Activated CD4-positive, alpha-beta T cell treated with anti-CD3 and anti-CD28 coated beads for 36 hours (primary cell): ENCODE measurements at regions not wholly inside any gene's neighbourhood (a gene's known extent, or its start where the extent isn't known, plus 50 kb on each side); places are given as distances from the start of the nearest gene placed in this dataset.
"Not testable (repeated sequence)": the region's sequence is repeated elsewhere in the genome, so short reads cannot be mapped to it uniquely, and the experiment has no call there.

Experiments
- ATAC-seq: fragments of 200-7000 bp; cut with Tn5 transposase; one replicate; pipeline ENCODE4 v1.10.0; 2021; ENCODE audit warnings: mild to moderate bottlenecking, moderate library complexity
- CTCF ChIA-PET: fragments of 350-600 bp; sonication (Branson Sonifier 250); formaldehyde crosslinking; loops from one replicate; lab custom pipeline; 2021; ENCODE audit warnings: antibody characterized with exemption; lab: Charles Lee
- POLR2A ChIA-PET: fragments of 350-600 bp; sonication (Branson Sonifier 250); formaldehyde crosslinking; loops from one replicate; lab custom pipeline; 2021; ENCODE audit warnings: antibody characterized with exemption, inconsistent platforms; lab: Charles Lee
- DNase-seq: peaks from one replicate; pipeline ENCODE4 v3.0.0-alpha.2; 2020
- H3K27ac Mint-ChIP-seq: one replicate; pipeline ENCODE4 v1.8.0; 2021; ENCODE audit warnings: mixed read lengths
- H3K27me3 Mint-ChIP-seq: one replicate; pipeline ENCODE4 v1.8.0; 2021; ENCODE audit warnings: mixed read lengths
- H3K36me3 Mint-ChIP-seq: one replicate; pipeline ENCODE4 v1.8.0; 2021; ENCODE audit warnings: low read depth, mixed read lengths
- H3K4me1 Mint-ChIP-seq: one replicate; pipeline ENCODE4 v1.8.0; 2021; ENCODE audit warnings: mixed read lengths
- H3K4me3 Mint-ChIP-seq: one replicate; pipeline ENCODE4 v1.8.0; 2021; ENCODE audit warnings: mild to moderate bottlenecking, moderate library complexity, mixed read lengths
- H3K9me3 Mint-ChIP-seq: one replicate; pipeline ENCODE4 v1.8.0; 2021; ENCODE audit warnings: low read depth, mixed read lengths
- intact Hi-C, 2 experiments: fragments of 100-400 bp; cut with DNase I in 1 of 2; cut with micrococcal nuclease in 1 of 2; formaldehyde crosslinking; loops; one replicate each; pipeline versions ENCODE4 v1.14.2 to v1.15.1; 2022 to 2024; cut with DNase I, micrococcal nuclease

- ATAC-seq: no peak
- DNase-seq: no peak
- Mint-ChIP-seq H3K4me3 (no peak overlapping the region), H3K4me1 (no peaks in the 10 kb centered on the region), H3K27me3 (no peaks in the 10 kb centered on the region), H3K36me3 (no peaks in the 10 kb centered on the region), H3K27ac (no peak overlapping the region), H3K9me3 (no peaks in the 10 kb centered on the region)
- CTCF ChIA-PET: interaction anchor here (0.7 kb wide), 1 partner anchor 95 kb away, joined by 3 read pairs; no protein-coding TSS in a partner anchor
- intact Hi-C loops: no loop called here
- POLR2A ChIA-PET: no interaction called here
Measured at GRCh38 chr3:182516597-182517336, 276.5 kb upstream of the ATP11B start.

DNA sequence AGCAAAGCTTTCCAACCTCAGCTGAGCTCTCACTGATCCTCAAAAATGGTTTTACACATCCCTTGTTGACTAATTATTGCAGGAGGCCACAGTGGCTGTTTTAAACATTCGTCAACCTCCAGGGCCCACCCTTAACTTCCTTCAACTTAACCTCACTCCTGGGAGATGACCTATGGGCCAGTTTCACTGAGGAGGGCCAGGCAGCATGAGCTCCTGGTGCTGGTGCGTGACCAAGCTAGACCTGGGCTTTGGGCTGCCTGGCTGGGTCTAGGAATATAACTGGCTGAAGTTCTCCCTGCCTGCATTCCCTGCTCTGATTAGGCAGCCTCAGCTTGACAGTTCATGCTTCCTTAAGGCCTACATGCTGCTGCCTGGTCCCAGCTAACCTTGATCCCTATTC lies 273.7 kb upstream of the ATP11B start:
- H3K27me3 Mint-ChIP-seq: no peaks in the 10 kb centered on the region
- CTCF ChIA-PET: no interaction called here
- no peaks in the 10 kb centered on the region for H3K4me1 Mint-ChIP-seq
- no peak overlapping the region for H3K27ac Mint-ChIP-seq
- H3K4me3 Mint-ChIP-seq: no peak overlapping the region
- H3K36me3 Mint-ChIP-seq: no peaks in the 10 kb centered on the region
- no peaks in the 10 kb centered on the region for H3K9me3 Mint-ChIP-seq
- ATAC-seq (no peak), DNase-seq (no peak)
- POLR2A ChIA-PET: no interaction called here
- intact Hi-C loops: no loop called here

- Mint-ChIP-seq H3K36me3 (no peaks in the 10 kb centered on the region), H3K27ac (no peak overlapping the region), H3K9me3 (no peaks in the 10 kb centered on the region), H3K4me1 (no peaks in the 10 kb centered on the region), H3K27me3 (peaks cover 2% of the 10 kb centered on the region), H3K4me3 (no peak overlapping the region)
- DNase-seq (no peak), ATAC-seq (no peak)
- CTCF ChIA-PET: no interaction called here
- POLR2A ChIA-PET: no interaction called here
- intact Hi-C loops: no loop called here
Measured at GRCh38 chr3:182521339-182521738, 272.0 kb upstream of the ATP11B start.

GRCh38 chr3:182523424-182523823 lies 269.9 kb upstream of the ATP11B start:
- H3K4me1 Mint-ChIP-seq, ATAC-seq, H3K27me3 Mint-ChIP-seq, CTCF ChIA-PET, H3K36me3 Mint-ChIP-seq, DNase-seq, H3K4me3 Mint-ChIP-seq, H3K9me3 Mint-ChIP-seq, H3K27ac Mint-ChIP-seq, intact Hi-C loops: not testable (repeated sequence)
- POLR2A ChIA-PET: interaction anchor here (0.7 kb wide), 1 partner anchor 12 kb away, joined by 3 read pairs; no protein-coding TSS in a partner anchor

- Mint-ChIP-seq H3K27me3 (peaks cover 6% of the 10 kb centered on the region), H3K27ac (no peak overlapping the region), H3K4me3 (no peak overlapping the region), H3K4me1 (no peaks in the 10 kb centered on the region), H3K36me3 (no peaks in the 10 kb centered on the region), H3K9me3 (no peaks in the 10 kb centered on the region)
- CTCF ChIA-PET: no interaction called here
- intact Hi-C loops: no loop called here
- POLR2A ChIA-PET: no interaction called here
- DNase-seq: no peak
- ATAC-seq: no peak
Measured at GRCh38 chr3:182523836-182524235, 269.5 kb upstream of the ATP11B start.

- Mint-ChIP-seq H3K27ac (no peak overlapping the region), H3K4me3 (no peak overlapping the region), H3K27me3 (peaks cover 8% of the 10 kb centered on the region), H3K36me3 (no peaks in the 10 kb centered on the region), H3K9me3 (no peaks in the 10 kb centered on the region), H3K4me1 (no peaks in the 10 kb centered on the region)
- POLR2A ChIA-PET: no interaction called here
- intact Hi-C loops: no loop called here
- DNase-seq (no peak), ATAC-seq (no peak)
- CTCF ChIA-PET: no interaction called here
Measured at GRCh38 chr3:182524711-182525401, 268.4 kb upstream of the ATP11B start.

- Mint-ChIP-seq H3K4me3 (no peak overlapping the region), H3K27ac (no peak overlapping the region), H3K4me1 (no peaks in the 10 kb centered on the region), H3K9me3 (no peaks in the 10 kb centered on the region), H3K27me3 (peaks cover 8% of the 10 kb centered on the region), H3K36me3 (no peaks in the 10 kb centered on the region)
- no peak for DNase-seq
- ChIA-PET POLR2A (no interaction called here), CTCF (no interaction called here)
- ATAC-seq: no peak
- intact Hi-C loops: no loop called here
Measured at GRCh38 chr3:182525766-182526374, 267.4 kb upstream of the ATP11B start.

- DNase-seq (no peak), ATAC-seq (no peak)
- Mint-ChIP-seq H3K27ac (no peak overlapping the region), H3K27me3 (peaks cover 8% of the 10 kb centered on the region), H3K4me3 (no peak overlapping the region), H3K4me1 (no peaks in the 10 kb centered on the region), H3K9me3 (no peaks in the 10 kb centered on the region), H3K36me3 (no peaks in the 10 kb centered on the region)
- CTCF ChIA-PET: interaction anchor here (0.9 kb wide), 1 partner anchor 73 kb away, joined by 4 read pairs; no protein-coding TSS in a partner anchor
- POLR2A ChIA-PET: no interaction called here
- intact Hi-C loops: no loop called here
Measured at GRCh38 chr3:182527745-182528144, 265.6 kb upstream of the ATP11B start.

DNA sequence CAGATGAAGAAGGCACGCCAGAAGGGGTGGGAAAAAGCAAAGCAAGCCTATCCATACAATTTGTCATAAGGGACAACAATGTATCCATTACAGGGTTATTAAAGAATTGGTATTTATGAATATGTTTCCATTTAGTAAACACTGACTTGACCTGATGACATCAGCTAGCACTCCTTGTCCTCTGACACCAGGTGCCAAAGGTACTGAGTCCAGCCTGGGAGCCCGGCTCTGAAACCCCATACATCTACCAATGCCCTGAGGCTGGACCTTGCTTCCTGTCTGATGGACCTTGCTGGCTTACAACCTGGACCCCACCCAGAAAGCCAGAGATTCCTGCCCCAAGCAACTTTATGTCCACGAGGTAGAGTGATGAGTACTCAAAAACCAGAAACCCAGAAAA lies 263.0 kb upstream of the ATP11B start:
- no peaks in the 10 kb centered on the region for H3K4me1 Mint-ChIP-seq
- peaks cover 8% of the 10 kb centered on the region for H3K27me3 Mint-ChIP-seq
- no peak overlapping the region for H3K4me3 Mint-ChIP-seq
- ChIA-PET POLR2A (no interaction called here), CTCF (no interaction called here)
- H3K36me3 Mint-ChIP-seq: no peaks in the 10 kb centered on the region
- no peak overlapping the region for H3K27ac Mint-ChIP-seq
- no peak for DNase-seq
- ATAC-seq: no peak
- intact Hi-C loops: no loop called here
- H3K9me3 Mint-ChIP-seq: peaks cover under 1% of the 10 kb centered on the region

- peaks cover 3% of the 10 kb centered on the region for H3K9me3 Mint-ChIP-seq
- intact Hi-C loops: no loop called here
- no peak overlapping the region for H3K27ac Mint-ChIP-seq
- H3K4me3 Mint-ChIP-seq: no peak overlapping the region
- CTCF ChIA-PET: no interaction called here
- ATAC-seq: no peak
- no peaks in the 10 kb centered on the region for H3K36me3 Mint-ChIP-seq
- POLR2A ChIA-PET: no interaction called here
- H3K27me3 Mint-ChIP-seq: peaks cover 2% of the 10 kb centered on the region
- peak; percentile 5 for DNase-seq
- no peaks in the 10 kb centered on the region for H3K4me1 Mint-ChIP-seq
Measured at GRCh38 chr3:182533394-182533793, 259.9 kb upstream of the ATP11B start.

GRCh38 chr3:182544542-182544941 lies 248.8 kb upstream of the ATP11B start:
- intact Hi-C loops: no loop called here
- Mint-ChIP-seq H3K27me3 (peaks cover 6% of the 10 kb centered on the region), H3K9me3 (peaks cover 2% of the 10 kb centered on the region), H3K36me3 (no peaks in the 10 kb centered on the region), H3K27ac (no peak overlapping the region), H3K4me1 (no peaks in the 10 kb centered on the region), H3K4me3 (no peak overlapping the region)
- DNase-seq: no peak
- CTCF ChIA-PET: no interaction called here
- POLR2A ChIA-PET: no interaction called here
- ATAC-seq: no peak

GRCh38 chr3:182562274-182562673 lies 231.0 kb upstream of the ATP11B start:
- ChIA-PET POLR2A (no interaction called here), CTCF (interaction anchor here (1.0 kb wide), 1 partner anchor 9 kb away, joined by 3 read pairs; no protein-coding TSS in a partner anchor)
- ATAC-seq (no peak), DNase-seq (no peak)
- Mint-ChIP-seq H3K4me1 (no peaks in the 10 kb centered on the region), H3K4me3 (no peak overlapping the region), H3K9me3 (peaks cover 6% of the 10 kb centered on the region), H3K27me3 (peaks cover 9% of the 10 kb centered on the region), H3K36me3 (no peaks in the 10 kb centered on the region), H3K27ac (no peak overlapping the region)
- intact Hi-C loops: no loop called here
